OCI-LY3 (cell line): ENCODE measurements at regions not wholly inside any gene's neighbourhood (a gene's known extent, or its start where the extent isn't known, plus 50 kb on each side); places are given as distances from the start of the nearest gene placed in this dataset.

Source experiments
- H2AFZ ChIP-seq: fragments of 200-600, 300-600 bp; shearing (Covaris generic); 2 replicates; pipeline ENCODE4 v1.6.0; 2014; ENCODE audit warnings: antibody characterized with exemption, low read depth, low read length
- H3K27ac ChIP-seq: fragments of 200-600, 300-600 bp; sonication (generic); 2 replicates; pipeline ENCODE4 v1.5.1; 2014; ENCODE audit warnings: mild to moderate bottlenecking, low read length, moderate library complexity, mixed read lengths
- H3K27me3 ChIP-seq: fragments of 200-600, 300-600 bp; sonication (generic); 2 replicates; pipeline ENCODE4 v1.6.1; 2014; ENCODE audit warnings: low read depth, low read length, mixed read lengths
- H3K36me3 ChIP-seq: fragments of 200-600, 300-600 bp; sonication (generic); replicated peaks from 2 replicates; pipeline ENCODE3; 2014; ENCODE audit warnings: low read depth, low read length, mixed read lengths
- H3K4me1 ChIP-seq: fragments of 300-600, 200-600 bp; sonication (generic); 2 replicates; pipeline ENCODE4 v1.6.1; 2014; ENCODE audit warnings: low read length, mixed read lengths
- H3K4me2 ChIP-seq: fragments of 200-600, 300-600 bp; sonication (generic); 2 replicates; pipeline ENCODE4 v1.6.1; 2014; ENCODE audit warnings: low read length, mixed read lengths
- H3K4me3 ChIP-seq: fragments of 300-600, 200-600 bp; sonication (generic); 2 replicates; pipeline ENCODE4 v1.5.1; 2014; ENCODE audit warnings: antibody characterized with exemption, mild to moderate bottlenecking, low read length, moderate library complexity
- H3K79me2 ChIP-seq: fragments of 300-600, 200-600 bp; shearing (Covaris generic); 2 replicates; pipeline ENCODE4 v1.6.1; 2014; ENCODE audit warnings: mild to moderate bottlenecking, low read length, mixed read lengths
- H3K9ac ChIP-seq: fragments of 300-600, 200-600 bp; shearing (Covaris generic); 2 replicates; pipeline ENCODE4 v1.6.0; 2014; ENCODE audit warnings: mild to moderate bottlenecking, low read length, moderate library complexity
- H3K9me3 ChIP-seq: fragments of 200-600, 300-600 bp; shearing (Covaris generic); 2 replicates; pipeline ENCODE4 v1.6.1; 2014; ENCODE audit warnings: low read length, mixed read lengths; ENCODE audit not compliant: insufficient read depth
- H4K20me1 ChIP-seq: fragments of 200-600, 300-600 bp; sonication (generic); 2 replicates; pipeline ENCODE4 v1.6.1; 2016; ENCODE audit warnings: low read length, mixed read lengths; ENCODE audit not compliant: insufficient read depth
- CTCF ChIP-seq: fragments of 200-600, 300-600 bp; sonication (generic); IDR thresholded peaks from 2 replicates; pipeline ENCODE4 v1.5.1; 2014; ENCODE audit warnings: antibody characterized with exemption, low read length, low read depth
- EZH2phosphoT487 ChIP-seq: fragments of 200-600 bp; shearing (Covaris generic); IDR thresholded peaks from 2 replicates; pipeline ENCODE4 v1.6.1; 2018; ENCODE audit warnings: antibody characterized with exemption, mixed run types, low read depth

- no peaks in the 10 kb centered on the region for H3K79me2 ChIP-seq
- no peak overlapping the region for H3K9ac ChIP-seq
- H3K9me3 ChIP-seq = no peaks in the 10 kb centered on the region
- H2AFZ ChIP-seq = peak overlapping the region; percentile 30
- H3K27me3 ChIP-seq = no peaks in the 10 kb centered on the region
- no peak overlapping the region for H3K4me3 ChIP-seq
- no peaks in the 10 kb centered on the region for H3K4me1 ChIP-seq
- no peaks in the 10 kb centered on the region for H3K36me3 ChIP-seq
- H4K20me1 ChIP-seq = no peaks in the 10 kb centered on the region
- H3K4me2 ChIP-seq = no peak overlapping the region
- no peak overlapping the region for H3K27ac ChIP-seq
- TF ChIP-seq EZH2phosphoT487 (no peak), CTCF (no peak)
These were observed 234.6 kb upstream of the CDH19 start for GRCh38 chr18:66838340-66838987.

- Histone ChIP-seq H3K9me3 (no peaks in the 10 kb centered on the region), H3K9ac (no peak overlapping the region), H3K79me2 (no peaks in the 10 kb centered on the region), H4K20me1 (no peaks in the 10 kb centered on the region), H3K4me3 (no peak overlapping the region), H3K27me3 (no peaks in the 10 kb centered on the region), H3K4me1 (no peaks in the 10 kb centered on the region), H2AFZ (no peak overlapping the region), H3K27ac (no peak overlapping the region), H3K4me2 (no peak overlapping the region), H3K36me3 (no peaks in the 10 kb centered on the region)
- TF ChIP-seq EZH2phosphoT487 (no peak), CTCF (no peak)
These were observed 229.8 kb upstream of the CDH19 start for GRCh38 chr18:66833646-66834045.

GRCh38 chr18:66826211-66826610, 222.3 kb upstream of the CDH19 start:
- H3K9ac ChIP-seq = no peak overlapping the region
- H2AFZ ChIP-seq = no peak overlapping the region
- H4K20me1 ChIP-seq = no peaks in the 10 kb centered on the region
- H3K79me2 ChIP-seq = no peaks in the 10 kb centered on the region
- H3K36me3 ChIP-seq = no peaks in the 10 kb centered on the region
- no peak overlapping the region for H3K4me3 ChIP-seq
- H3K27me3 ChIP-seq = no peaks in the 10 kb centered on the region
- no peak overlapping the region for H3K27ac ChIP-seq
- H3K4me2 ChIP-seq = no peak overlapping the region
- TF ChIP-seq CTCF = no peak
- TF ChIP-seq EZH2phosphoT487 = no peak
- H3K9me3 ChIP-seq = no peaks in the 10 kb centered on the region
- no peaks in the 10 kb centered on the region for H3K4me1 ChIP-seq

- H3K9ac ChIP-seq = no peak overlapping the region
- no peaks in the 10 kb centered on the region for H4K20me1 ChIP-seq
- no peaks in the 10 kb centered on the region for H3K9me3 ChIP-seq
- TF ChIP-seq CTCF (no peak), EZH2phosphoT487 (no peak)
- no peak overlapping the region for H3K4me3 ChIP-seq
- H2AFZ ChIP-seq = no peak overlapping the region
- no peaks in the 10 kb centered on the region for H3K79me2 ChIP-seq
- no peaks in the 10 kb centered on the region for H3K4me1 ChIP-seq
- H3K4me2 ChIP-seq = no peak overlapping the region
- H3K36me3 ChIP-seq = no peaks in the 10 kb centered on the region
- no peaks in the 10 kb centered on the region for H3K27me3 ChIP-seq
- no peak overlapping the region for H3K27ac ChIP-seq
These were observed 221.5 kb upstream of the CDH19 start for GRCh38 chr18:66825347-66825746.
